ENCODE measurements at regions not wholly inside any gene's neighbourhood (a gene's known extent, or its start where the extent isn't known, plus 50 kb on each side); places are given as distances from the start of the nearest gene placed in this dataset.

DNA sequence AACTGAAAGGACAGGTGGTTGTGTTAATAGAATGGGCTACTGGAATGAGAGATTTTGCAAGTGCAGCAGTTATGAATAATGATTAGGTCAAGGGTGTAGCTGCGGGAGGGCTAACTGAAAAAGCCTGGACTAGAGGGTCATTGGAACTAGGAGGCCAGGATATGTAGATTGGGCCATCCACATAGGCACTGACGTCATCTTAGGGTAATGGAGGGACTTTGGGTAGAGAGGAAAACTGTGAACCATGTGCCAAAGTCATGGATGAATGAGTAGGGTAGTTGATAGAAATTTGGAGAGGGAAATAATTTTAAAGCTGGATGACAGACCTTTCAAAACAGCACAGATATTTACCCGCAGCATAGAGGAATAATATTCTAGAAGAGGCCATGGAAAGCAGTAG, 123.6 kb upstream of the SLITRK2 start:
- no peaks in the 10 kb centered on the region for H3K36me3 Mint-ChIP-seq (ENCODE audit: unreplicated experiment)
- no peaks in the 10 kb centered on the region for H3K27me3 Mint-ChIP-seq (ENCODE audit: unreplicated experiment)
- no peak overlapping the region for H3K27ac Mint-ChIP-seq (ENCODE audit: unreplicated experiment)
- H3K9me3 Mint-ChIP-seq (ENCODE audit: unreplicated experiment): peaks cover 1% of the 10 kb centered on the region
- DNase-seq: no peak
- H3K4me3 Mint-ChIP-seq (ENCODE audit: unreplicated experiment): no peak overlapping the region
- H3K4me1 Mint-ChIP-seq (ENCODE audit: low read depth, unreplicated experiment): peaks cover 14% of the 10 kb centered on the region
- TF ChIP-seq, protein P1, sequence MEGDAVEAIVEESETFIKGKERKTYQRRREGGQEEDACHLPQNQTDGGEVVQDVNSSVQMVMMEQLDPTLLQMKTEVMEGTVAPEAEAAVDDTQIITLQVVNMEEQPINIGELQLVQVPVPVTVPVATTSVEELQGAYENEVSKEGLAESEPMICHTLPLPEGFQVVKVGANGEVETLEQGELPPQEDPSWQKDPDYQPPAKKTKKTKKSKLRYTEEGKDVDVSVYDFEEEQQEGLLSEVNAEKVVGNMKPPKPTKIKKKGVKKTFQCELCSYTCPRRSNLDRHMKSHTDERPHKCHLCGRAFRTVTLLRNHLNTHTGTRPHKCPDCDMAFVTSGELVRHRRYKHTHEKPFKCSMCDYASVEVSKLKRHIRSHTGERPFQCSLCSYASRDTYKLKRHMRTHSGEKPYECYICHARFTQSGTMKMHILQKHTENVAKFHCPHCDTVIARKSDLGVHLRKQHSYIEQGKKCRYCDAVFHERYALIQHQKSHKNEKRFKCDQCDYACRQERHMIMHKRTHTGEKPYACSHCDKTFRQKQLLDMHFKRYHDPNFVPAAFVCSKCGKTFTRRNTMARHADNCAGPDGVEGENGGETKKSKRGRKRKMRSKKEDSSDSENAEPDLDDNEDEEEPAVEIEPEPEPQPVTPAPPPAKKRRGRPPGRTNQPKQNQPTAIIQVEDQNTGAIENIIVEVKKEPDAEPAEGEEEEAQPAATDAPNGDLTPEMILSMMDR (IDR thresholded peaks at IDR 0.05; ENCODE audit: partially characterized antibody, unreplicated experiment): no peak

DNA sequence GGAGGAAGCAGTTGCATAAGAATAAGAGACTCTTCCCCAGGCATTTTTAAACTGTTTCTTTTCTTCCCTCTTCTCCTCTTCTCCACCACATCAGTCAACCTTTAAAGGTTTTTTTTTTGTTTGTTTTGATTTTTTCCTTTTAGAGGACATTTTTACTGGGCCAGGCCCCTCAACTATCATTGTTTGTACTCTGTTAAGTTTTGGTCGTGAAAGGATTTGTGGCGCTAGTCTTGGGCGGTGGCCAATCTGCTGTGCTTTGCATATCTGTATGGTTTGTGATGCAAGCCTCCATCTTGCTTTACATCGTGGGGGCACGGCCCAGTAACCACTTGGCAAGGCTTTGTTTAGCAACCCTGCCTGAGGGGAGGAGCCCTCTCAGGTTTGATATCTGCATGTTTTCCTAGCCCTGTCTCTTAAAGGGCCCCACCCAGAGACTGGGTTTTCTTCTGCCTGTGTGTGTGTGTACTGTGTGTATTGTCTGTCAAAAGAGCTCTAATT, 101.9 kb upstream of the SLITRK2 start:
- no peaks in the 10 kb centered on the region for H3K4me1 Mint-ChIP-seq (ENCODE audit: low read depth, unreplicated experiment)
- H3K27me3 Mint-ChIP-seq (ENCODE audit: unreplicated experiment): no peaks in the 10 kb centered on the region
- TF ChIP-seq, protein P1 (IDR thresholded peaks at IDR 0.05; ENCODE audit: partially characterized antibody, unreplicated experiment): no peak
- no peak overlapping the region for H3K4me3 Mint-ChIP-seq (ENCODE audit: unreplicated experiment)
- no peaks in the 10 kb centered on the region for H3K36me3 Mint-ChIP-seq (ENCODE audit: unreplicated experiment)
- no peaks in the 10 kb centered on the region for H3K9me3 Mint-ChIP-seq (ENCODE audit: unreplicated experiment)
- DNase-seq: no peak
- H3K27ac Mint-ChIP-seq (ENCODE audit: unreplicated experiment): no peak overlapping the region

DNA sequence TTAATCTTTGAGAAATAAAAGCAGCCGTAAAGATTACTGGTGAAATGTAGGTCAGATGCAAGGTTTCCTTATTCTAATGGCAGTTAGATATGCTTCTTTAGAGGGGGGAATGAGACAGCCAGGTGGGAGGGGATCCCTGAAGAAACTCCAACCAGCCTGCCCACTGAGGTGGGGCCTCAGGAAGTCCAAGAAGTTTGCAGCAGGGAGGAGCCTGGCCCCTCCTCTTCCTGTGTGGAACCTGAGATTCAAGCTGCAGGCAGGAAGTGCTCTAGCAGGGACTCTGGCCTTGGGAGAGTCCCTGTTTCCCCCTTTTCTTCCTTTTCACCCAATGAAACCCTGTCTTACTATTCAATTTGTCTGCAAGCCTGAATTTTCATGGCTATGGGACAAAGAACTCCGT, 101.4 kb upstream of the SLITRK2 start:
- H3K27me3 Mint-ChIP-seq (ENCODE audit: unreplicated experiment): no peaks in the 10 kb centered on the region
- H3K27ac Mint-ChIP-seq (ENCODE audit: unreplicated experiment): no peak overlapping the region
- TF ChIP-seq, protein P1 (IDR thresholded peaks at IDR 0.05; ENCODE audit: partially characterized antibody, unreplicated experiment): no peak
- no peaks in the 10 kb centered on the region for H3K9me3 Mint-ChIP-seq (ENCODE audit: unreplicated experiment)
- H3K36me3 Mint-ChIP-seq (ENCODE audit: unreplicated experiment): no peaks in the 10 kb centered on the region
- no peaks in the 10 kb centered on the region for H3K4me1 Mint-ChIP-seq (ENCODE audit: low read depth, unreplicated experiment)
- no peak for DNase-seq
- H3K4me3 Mint-ChIP-seq (ENCODE audit: unreplicated experiment): no peak overlapping the region

DNA sequence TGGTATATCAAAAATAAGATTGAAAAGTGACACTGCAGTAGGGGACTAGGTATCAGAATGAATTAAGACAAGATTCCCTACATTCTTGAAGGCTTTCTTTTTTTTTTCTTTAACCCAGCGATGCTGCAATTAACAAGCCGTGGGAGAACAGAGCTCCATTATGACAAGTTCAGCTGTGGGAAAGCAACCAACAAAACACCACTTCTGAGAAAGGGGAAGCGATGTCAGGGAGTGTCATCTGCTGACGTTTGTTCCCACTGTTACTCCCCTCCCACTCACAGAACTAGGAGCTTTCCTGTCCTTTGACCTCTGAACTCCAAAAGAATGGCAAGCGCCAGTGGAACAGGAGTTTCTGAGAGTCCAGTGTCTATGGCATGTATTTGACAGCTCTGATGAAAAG, 90.2 kb upstream of the SLITRK2 start:
- Mint-ChIP-seq H3K27ac (ENCODE audit: unreplicated experiment) (no peak overlapping the region), H3K4me3 (ENCODE audit: unreplicated experiment) (no peak overlapping the region), H3K36me3 (ENCODE audit: unreplicated experiment) (no peaks in the 10 kb centered on the region), H3K9me3 (ENCODE audit: unreplicated experiment) (peaks cover 1% of the 10 kb centered on the region), H3K27me3 (ENCODE audit: unreplicated experiment) (no peaks in the 10 kb centered on the region), H3K4me1 (ENCODE audit: low read depth, unreplicated experiment) (no peaks in the 10 kb centered on the region)
- DNase-seq: no peak
- TF ChIP-seq, protein P1 (IDR thresholded peaks at IDR 0.05; ENCODE audit: partially characterized antibody, unreplicated experiment): no peak

DNA sequence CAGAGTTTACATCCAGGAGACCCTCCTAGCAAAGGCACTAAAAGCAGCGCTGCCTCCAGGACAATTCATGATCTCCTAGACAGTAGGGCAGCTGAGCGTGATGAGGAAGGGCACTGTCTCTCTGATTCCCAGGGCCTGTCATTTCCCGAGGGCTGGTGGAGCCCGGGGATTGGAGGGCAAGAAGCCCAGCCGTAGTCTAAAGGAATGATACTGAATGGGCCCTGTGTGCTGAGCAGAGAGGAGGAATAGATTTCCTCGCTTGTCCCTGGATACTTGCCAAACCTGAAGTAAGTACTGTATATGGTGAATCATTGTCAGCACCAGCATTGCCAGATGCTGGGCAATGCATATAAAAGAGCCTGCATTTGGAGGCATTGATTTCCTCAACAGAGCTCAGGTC, 88.0 kb upstream of the SLITRK2 start:
- no peaks in the 10 kb centered on the region for H3K4me1 Mint-ChIP-seq (ENCODE audit: low read depth, unreplicated experiment)
- H3K27me3 Mint-ChIP-seq (ENCODE audit: unreplicated experiment): no peaks in the 10 kb centered on the region
- TF ChIP-seq, protein P1 (IDR thresholded peaks at IDR 0.05; ENCODE audit: partially characterized antibody, unreplicated experiment): no peak
- H3K9me3 Mint-ChIP-seq (ENCODE audit: unreplicated experiment): peaks cover 1% of the 10 kb centered on the region
- no peak for DNase-seq
- no peaks in the 10 kb centered on the region for H3K36me3 Mint-ChIP-seq (ENCODE audit: unreplicated experiment)
- H3K27ac Mint-ChIP-seq (ENCODE audit: unreplicated experiment): no peak overlapping the region
- H3K4me3 Mint-ChIP-seq (ENCODE audit: unreplicated experiment): no peak overlapping the region
